Right renal pelvis (tissue), 4 donors: ENCODE measurements at regions not wholly inside any gene's neighbourhood (a gene's known extent, or its start where the extent isn't known, plus 50 kb on each side); places are given as distances from the start of the nearest gene placed in this dataset.
A peak's percentile ranks its signal among the peaks of the same experiment; 100 is the strongest.
"Not testable (repeated sequence)": the region's sequence is repeated elsewhere in the genome, so short reads cannot be mapped to it uniquely, and the experiment has no call there.

Experiments
- DNase-seq, 4 donors: peaks; one replicate each; pipeline ENCODE4 v3.0.0-alpha.2; 2013; ENCODE audit warnings: low read depth in 4 of 4, low spot score in 3 of 4, missing footprints in 1 of 4

GRCh38 chr17:51347851-51348584 lies 87.7 kb downstream of the UTP18 start:
- DNase-seq = no peak

GRCh38 chr17:51351080-51351479 lies 90.7 kb downstream of the UTP18 start:
- DNase-seq = no peak

DNA sequence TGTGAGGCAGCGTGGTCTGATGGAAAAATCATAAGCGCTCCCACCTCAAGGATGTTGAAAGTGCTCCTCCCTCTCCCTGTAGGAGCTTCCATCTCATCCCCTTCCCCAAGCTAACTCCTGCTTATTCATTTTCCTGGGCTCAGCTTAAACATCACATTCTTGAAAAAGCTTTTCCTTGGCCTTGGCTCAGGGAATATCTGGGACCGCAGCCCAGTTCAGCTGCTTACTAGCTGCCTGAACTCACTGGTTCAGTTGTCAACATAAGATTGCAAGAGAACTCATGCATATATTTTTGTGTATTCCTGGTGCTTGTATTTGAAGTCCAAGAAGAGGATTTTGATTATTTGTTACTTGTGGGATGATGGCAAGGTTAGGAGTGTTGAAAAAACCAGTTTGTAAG lies 91.5 kb downstream of the UTP18 start:
- peak in 3 of 4 donors; percentile 14 to 33 (median 27) for DNase-seq

DNA sequence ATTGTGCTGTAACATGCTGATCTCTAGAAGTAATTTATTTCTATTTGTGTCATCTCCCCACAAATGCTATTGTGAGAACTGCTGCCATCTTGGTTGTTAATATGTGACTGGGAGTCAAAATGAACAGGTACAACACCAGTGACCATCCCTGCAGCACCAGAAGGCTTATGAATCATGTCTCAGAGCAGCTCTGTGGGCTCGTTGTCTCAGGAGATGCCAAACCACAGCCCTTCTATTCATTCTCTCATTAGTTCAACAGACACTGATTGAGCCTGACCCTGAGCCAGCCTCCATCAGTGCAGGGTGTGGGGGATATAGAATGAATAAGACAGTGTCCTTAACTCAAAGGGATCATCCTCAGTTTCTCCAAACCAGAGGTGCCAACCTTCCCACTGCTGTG lies 92.5 kb downstream of the UTP18 start:
- DNase-seq = no peak

DNA sequence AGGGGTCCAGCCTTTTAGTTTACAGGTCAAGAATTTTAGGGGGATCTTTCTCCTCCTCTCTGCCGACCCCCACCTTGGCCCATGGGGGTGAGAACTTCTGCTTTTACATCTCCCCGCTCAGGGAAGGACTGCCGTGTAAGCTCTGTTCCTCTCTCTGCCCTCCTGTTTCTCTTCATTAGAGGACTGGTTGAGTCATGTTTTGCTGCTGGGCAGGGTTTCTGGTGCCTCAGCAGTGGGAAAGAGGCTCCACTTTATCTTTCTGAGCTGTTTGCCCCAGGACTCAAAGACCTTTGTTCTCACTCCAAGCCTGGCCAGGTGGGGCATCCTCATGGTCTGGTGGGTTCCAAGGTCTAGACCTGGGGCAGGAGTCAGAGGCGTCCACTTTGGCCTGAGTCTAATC lies 93.0 kb downstream of the UTP18 start:
- no peak for DNase-seq

GRCh38 chr17:51354936-51355335 lies 94.6 kb downstream of the UTP18 start:
- DNase-seq = no peak

DNA sequence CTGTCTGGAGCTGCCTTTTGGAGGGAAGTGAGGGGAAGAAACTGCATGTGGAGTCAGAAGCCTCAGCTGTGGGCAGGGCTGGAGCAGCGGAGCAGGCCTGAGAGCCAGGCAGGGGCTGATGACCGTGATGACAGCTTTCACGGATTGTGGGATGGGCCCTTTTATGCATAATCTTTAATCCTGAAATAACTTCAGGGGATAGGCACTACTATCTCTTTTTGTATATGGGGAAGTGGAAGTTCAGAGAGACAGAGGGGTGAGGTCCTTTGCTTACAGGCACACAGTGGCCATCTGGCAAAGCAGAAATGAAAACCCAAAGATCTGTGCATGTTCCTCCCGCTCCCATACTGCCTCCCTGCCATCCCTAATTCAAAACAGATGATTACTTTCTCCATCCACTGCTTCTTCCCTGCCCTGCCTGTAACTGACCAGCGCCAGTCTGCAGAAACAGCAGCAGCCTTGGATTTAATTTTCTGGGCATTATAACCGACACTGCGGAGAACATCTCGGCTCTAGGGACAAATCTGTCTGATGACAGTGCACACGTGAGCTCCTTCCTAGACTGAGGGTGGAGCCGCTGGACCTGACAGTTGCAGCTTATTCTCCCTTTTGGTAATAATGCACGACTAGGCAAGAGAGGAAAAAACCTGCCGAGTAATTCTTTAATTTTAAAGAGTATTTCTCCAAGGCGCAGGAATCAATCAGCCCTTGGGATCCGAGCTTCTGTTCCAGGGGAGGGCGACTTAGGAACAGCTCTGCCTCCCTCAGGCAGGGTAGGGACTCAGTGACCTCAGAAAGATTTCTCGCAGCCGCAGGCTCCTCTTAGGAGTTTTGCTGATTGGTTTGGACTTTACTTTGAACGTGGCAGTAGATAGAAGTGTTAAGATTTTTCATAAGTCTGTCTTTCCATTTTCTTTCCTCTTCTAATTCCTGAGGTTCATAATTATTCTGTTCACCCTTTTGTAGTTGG lies 95.4 kb downstream of the UTP18 start:
- DNase-seq = no peak

DNA sequence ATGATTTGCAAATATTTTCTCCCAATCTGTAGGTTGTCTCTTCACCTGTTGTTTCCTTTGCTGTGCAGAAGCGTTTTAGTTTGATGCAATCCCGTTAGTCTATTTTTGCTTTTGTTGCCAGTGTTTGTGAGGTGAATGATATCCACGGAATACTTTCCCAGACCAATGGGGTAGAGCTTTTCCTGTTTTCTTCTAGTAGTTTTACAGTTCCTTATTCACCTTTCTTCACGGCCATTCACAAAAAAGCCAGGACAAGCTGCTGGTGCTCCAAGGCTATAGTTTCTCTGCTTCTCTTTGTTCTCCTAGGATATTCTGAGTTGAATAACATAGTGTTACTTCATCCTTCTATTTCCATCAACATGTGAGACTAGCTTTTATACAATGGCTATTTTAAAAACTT lies 98.7 kb downstream of the UTP18 start:
- DNase-seq = no peak

- peak in 2 of 4 donors; percentile 18 to 22 for DNase-seq
These were observed 102.7 kb downstream of the UTP18 start for GRCh38 chr17:51362811-51363585.

DNA sequence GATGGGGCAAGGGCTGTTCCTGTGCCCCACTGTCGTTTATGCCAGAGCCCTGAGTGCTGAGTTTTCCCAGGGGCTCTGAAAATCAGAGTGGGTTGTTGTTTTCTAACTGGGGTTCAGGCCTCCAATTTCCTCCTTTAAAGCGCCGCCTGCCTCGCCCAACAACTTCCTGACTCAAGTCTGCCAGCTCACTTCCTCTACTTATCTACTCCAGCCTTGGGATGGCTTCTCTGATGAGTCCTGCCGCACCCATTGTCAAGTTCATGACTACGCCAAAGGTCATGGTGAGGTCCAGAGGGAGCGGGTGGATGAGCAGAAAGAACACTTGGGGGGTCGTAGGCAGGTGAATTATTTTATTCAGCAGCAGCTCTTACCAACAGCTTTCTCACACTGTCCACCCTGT lies 104.7 kb downstream of the UTP18 start:
- no peak for DNase-seq

DNA sequence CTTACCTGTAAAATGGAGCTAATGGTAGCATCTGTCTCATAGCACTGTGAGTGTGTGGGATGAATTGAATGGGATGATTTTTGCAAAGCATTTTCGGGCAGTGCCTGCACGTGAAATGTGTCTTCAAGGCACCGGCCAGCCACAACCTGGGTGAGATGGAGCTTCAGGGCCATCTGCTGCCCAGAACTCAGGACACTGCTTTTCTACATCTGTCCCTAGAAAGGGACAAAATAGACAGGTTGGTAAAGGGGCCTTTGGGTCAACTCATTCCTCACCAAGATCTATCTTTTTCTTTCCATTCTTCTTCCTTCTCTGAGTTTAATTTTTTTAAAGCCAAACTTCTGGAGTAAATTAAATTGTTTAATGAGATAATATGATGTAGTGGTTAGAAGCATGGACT lies 106.5 kb downstream of the UTP18 start:
- no peak for DNase-seq

DNA sequence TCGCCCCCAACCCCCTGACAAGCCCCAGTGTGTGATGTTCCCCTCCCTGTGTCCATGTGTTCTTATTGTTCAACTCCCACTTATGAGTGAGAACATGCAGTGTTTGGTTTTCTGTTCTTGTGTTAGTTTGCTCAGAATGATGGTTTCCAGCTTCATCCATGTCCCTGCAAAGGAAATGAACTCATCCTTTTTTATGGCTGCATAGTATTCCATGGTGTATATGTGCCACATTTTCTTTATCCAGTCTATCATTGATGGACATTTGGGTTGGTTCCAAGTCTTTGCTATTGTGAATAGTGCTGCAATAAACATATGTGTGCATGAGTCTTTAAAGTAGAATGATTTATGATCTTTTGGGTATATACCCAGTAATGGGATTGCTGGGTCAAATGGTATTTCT lies 107.5 kb downstream of the UTP18 start:
- not testable (repeated sequence) for DNase-seq

- DNase-seq = peak in 3 of 4 donors; percentile 29 to 46 (median 36)
These were observed 111.4 kb downstream of the UTP18 start for GRCh38 chr17:51371732-51372151.

DNA sequence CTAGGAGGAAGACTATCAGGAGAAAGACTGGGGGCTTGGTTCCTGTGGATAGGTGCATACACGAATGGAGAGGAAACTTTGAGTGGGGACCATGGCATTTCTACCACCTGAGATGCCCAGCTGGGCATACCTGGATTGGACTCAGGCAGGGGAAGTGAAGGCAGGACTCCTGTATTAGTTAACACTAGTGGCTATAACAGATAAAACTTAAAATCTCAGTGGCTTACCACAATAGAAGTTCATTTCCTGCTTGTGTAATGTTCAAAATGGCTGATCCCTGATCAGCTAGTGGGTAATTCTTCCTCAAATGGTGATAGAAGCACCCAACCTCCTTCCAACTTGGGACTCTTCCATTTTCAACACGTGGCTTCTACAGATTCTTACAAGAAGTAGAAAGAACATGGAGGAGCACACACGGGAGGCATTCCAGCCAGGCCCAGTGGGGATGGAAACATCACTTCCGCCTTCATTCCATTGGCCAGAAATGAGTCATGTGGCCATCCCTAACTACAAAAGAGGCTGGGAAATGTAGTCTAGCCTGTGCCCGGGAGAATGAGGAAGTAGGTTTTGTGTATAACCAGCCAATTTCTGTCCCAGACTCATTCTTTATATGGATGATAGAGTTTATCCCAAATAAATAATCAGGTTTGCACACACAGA lies 112.1 kb downstream of the UTP18 start:
- DNase-seq = no peak

DNA sequence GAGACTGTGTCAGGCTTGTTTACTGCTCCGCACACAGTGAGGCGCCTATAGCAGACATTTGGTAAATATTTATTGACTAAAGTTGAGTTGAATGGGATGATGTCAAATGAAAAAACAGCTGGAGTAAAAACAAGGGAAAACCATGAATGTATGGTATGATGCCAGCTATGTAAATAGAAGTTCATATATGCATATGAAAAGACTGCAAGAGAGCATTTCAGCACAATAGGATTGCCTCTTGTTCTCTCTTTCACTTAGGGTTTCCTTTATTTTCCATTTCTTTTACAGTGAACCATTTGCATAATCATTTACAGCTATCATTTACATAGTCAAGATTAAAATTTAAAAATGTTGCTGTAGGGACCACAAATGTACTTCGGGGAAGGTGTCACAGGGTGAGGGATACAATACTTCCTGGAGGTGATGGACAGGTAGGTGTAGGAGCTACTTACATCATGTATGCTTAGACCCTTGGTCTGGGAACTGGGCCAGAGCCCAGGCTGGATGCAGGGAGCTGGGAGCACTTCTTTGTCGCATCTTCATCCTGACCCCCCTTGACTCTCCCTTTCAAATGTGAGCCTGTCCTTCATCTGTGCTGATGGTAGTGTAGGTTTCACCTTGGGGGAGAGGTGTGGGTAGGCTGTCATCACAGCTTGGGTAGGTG lies 113.3 kb downstream of the UTP18 start:
- DNase-seq = no peak

DNA sequence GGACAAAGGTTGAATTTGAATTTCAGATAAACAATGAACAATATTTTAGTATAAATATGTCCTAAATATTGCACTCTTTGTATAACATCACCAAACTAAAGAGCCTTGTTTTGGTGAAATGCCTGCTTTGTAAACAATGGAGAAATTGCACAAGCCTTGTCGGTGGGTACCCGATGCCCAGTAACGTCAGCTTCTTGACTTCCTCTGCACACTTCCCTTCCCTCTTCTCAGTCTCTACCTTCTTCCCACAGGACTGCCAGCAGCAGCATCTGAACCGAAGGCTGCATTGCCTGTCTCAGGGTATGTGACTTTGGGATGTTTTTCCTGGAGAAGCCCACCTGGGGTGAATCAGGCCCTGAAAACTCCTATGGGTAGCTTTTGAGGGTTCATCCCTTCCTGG lies 113.9 kb downstream of the UTP18 start:
- DNase-seq = no peak

- no peak for DNase-seq
These were observed 115.4 kb downstream of the UTP18 start for GRCh38 chr17:51375771-51376170.

GRCh38 chr17:51376739-51377138 lies 116.4 kb downstream of the UTP18 start:
- DNase-seq = no peak

- no peak for DNase-seq
These were observed 120.9 kb downstream of the UTP18 start for GRCh38 chr17:51381262-51381661.

DNA sequence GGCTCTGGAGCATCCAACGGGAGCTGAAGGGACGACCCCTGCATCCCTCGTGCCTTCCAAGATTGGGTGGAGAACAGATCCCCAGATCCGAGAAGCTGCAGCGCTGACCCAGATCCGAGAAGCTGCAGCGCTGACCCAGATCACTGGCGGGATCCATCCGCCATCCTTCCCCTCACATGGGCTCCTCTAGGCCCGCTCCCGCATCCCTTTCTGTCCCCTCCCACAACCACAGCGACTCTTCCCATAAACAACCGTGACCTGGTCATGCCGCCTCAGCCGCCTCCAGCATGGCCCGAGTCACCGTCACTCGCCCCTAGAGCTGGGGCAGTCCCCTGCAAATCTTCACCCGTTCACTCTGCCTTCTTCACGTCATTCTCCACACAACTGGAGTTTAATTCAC lies 124.9 kb downstream of the UTP18 start:
- DNase-seq = no peak
